ENCODE measurements at regions not wholly inside any gene's neighbourhood (a gene's known extent, or its start where the extent isn't known, plus 50 kb on each side); places are given as distances from the start of the nearest gene placed in this dataset.

DNA sequence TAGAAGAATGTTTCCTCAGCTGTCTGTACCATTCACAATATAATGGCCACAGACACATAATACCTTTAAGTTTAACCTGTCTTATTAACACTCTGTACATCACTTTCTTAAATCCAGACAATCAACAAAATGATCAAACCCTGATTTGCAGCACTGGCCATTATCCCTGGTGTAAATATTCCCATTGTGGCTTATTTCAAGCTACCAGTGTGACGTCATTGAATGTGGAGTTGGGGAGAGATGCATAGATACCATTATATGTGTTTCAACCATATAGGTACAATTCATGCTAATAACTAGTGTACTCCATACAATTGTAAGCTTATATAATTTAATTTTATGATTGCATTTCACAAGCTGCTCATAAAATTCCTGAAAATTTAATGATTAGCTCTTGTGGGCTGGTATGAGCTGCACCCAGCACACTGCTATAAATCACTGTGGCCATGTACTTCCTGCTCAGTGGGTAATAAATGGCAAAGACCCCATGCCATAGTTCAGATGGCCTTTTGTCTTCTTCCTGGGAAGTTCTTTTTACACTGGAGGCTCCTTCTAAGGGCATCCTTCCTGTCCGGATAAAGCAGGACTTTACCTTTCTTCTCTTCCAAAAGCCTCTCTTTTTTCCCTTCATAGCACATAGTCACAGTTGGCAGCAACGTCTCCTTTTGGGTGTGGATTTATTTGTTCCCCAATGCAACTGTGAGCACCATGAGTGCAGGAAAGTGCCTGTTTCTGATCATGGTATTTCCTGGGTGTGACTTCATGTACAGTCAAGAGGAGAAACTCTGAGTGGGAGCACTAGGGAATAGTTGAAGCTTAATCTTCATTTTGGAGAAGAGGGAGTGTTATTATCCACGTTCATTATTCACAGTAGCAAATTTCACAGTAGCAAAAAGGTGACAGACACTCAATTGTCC, 87.8 kb downstream of the MIAT start:
- DNase-seq (ENCODE audit: low read depth): no peak
- TF ChIP-seq, protein P1, sequence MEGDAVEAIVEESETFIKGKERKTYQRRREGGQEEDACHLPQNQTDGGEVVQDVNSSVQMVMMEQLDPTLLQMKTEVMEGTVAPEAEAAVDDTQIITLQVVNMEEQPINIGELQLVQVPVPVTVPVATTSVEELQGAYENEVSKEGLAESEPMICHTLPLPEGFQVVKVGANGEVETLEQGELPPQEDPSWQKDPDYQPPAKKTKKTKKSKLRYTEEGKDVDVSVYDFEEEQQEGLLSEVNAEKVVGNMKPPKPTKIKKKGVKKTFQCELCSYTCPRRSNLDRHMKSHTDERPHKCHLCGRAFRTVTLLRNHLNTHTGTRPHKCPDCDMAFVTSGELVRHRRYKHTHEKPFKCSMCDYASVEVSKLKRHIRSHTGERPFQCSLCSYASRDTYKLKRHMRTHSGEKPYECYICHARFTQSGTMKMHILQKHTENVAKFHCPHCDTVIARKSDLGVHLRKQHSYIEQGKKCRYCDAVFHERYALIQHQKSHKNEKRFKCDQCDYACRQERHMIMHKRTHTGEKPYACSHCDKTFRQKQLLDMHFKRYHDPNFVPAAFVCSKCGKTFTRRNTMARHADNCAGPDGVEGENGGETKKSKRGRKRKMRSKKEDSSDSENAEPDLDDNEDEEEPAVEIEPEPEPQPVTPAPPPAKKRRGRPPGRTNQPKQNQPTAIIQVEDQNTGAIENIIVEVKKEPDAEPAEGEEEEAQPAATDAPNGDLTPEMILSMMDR (IDR thresholded peaks at IDR 0.05; ENCODE audit: low read depth, low read length, missing control alignments): no peak
- no peak overlapping the region for H3K4me3 ChIP-seq (ENCODE audit: low read depth, low read length)

DNA sequence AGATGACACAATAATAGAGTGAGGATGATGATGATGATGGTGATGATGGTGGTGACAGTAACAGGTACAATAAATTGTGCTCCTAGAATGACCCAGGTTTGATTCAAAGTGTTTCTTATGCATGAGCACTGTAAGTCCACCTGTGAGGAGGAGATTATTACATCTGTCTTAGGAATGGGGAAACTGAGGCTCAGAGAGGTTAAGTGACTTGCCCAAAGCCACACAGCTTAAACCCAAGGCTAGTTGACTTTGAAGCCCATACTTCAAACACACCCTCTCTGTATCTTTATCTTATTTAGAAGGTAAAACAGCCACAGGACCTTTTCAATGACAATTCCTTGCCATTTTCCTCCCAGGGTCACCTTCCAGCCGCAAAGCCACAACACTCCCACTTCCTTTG, 88.9 kb downstream of the MIAT start:
- TF ChIP-seq, protein P1 (IDR thresholded peaks at IDR 0.05; ENCODE audit: low read depth, low read length, missing control alignments): no peak

GRCh38 chr22:26748845-26749244, 91.5 kb downstream of the MIAT start:
- TF ChIP-seq, protein P1 (IDR thresholded peaks at IDR 0.05; ENCODE audit: low read depth, low read length, missing control alignments): no peak
- no peak for DNase-seq (ENCODE audit: low read depth)

More for the DNA sequence above, 88.9 kb downstream of the MIAT start:
- DNase-seq (ENCODE audit: low read depth): no peak
- no peak overlapping the region for H3K4me3 ChIP-seq (ENCODE audit: low read depth, low read length)

GRCh38 chr22:26751217-26751616, 93.8 kb downstream of the MIAT start:
- TF ChIP-seq, protein P1 (IDR thresholded peaks at IDR 0.05; ENCODE audit: low read depth, low read length, missing control alignments): no peak
- no peak overlapping the region for H3K4me3 ChIP-seq (ENCODE audit: low read depth, low read length)
- DNase-seq (ENCODE audit: low read depth): no peak

More at GRCh38 chr22:26748845-26749244, 91.5 kb downstream of the MIAT start:
- H3K4me3 ChIP-seq (ENCODE audit: low read depth, low read length): no peak overlapping the region

- no peak for DNase-seq (ENCODE audit: low read depth)
- TF ChIP-seq, protein P1 (IDR thresholded peaks at IDR 0.05; ENCODE audit: low read depth, low read length, missing control alignments): no peak
- no peak overlapping the region for H3K4me3 ChIP-seq (ENCODE audit: low read depth, low read length)
Measured at GRCh38 chr22:26753125-26753862, 95.9 kb downstream of the MIAT start.

DNA sequence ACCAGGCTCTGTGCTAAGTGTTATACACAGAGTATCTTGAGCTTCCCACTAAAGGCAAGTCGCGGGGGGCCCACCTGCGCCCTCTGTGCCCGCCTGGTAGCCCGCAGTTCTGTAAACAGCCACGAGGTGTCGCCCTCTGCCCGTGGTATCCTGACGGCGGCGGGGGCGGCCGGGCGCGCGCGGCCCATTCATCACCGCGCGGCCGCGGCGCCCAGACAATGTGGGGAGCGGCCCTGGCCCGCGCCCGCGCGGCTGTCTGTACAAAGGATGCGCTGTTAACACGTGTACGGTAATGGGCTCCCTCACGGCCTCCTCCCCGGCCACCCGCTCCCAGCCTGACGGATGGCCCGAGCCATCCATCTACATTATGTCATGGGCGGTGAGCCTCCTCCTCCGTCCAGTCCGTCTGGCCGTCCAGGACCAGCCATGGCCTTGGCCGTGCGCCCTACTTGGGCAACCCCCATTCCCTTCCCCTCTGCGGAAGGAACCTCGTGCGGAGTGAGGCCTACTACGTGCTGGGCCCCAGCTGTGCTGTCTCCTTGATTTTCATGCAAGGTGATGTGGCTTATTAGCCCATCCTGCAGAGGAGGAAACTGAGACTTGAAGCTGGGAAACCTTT, 99.4 kb downstream of the MIAT start:
- H3K4me3 ChIP-seq (ENCODE audit: low read depth, low read length): no peak overlapping the region
- TF ChIP-seq, protein P1 (IDR thresholded peaks at IDR 0.05; ENCODE audit: low read depth, low read length, missing control alignments): peak; percentile 68
- no peak for DNase-seq (ENCODE audit: low read depth)
